ENCODE measurements at regions not wholly inside any gene's neighbourhood (a gene's known extent, or its start where the extent isn't known, plus 50 kb on each side); places are given as distances from the start of the nearest gene placed in this dataset.
"Not testable (repeated sequence)": the region's sequence is repeated elsewhere in the genome, so short reads cannot be mapped to it uniquely, and the experiment has no call there.

DNA sequence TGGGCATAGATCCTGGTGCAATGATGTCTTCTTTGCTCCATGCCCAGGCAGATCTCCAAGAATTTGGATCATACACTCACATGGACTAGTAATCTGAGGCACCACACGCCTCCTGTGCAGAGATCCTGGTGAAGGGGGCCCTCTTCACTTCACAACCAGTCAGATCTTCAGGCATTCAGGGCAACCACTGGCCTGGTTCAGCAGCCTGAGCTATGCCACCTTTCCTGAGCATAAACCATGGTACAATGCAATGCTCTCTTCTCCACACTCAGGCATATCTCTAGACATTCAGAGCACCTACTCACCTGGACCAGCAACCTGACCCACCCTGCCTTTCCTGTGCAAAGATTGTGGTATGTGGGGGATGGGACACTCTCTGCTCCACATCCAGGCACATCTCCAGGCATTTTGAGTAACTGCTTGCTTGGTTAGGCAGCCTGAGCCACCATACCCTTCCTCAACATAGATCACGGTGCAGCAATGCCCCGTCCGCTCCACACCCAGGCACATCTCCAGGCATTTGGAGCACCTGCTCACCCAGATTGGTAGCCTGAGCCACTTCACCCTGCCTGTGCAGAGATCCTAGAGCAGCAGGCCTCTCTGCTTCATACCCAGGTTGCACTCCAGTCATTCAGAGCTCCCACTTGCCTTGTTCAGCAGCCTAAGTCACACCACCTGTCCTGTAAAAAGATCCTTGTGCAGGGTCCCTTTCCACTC lies 532.2 kb upstream of the STEAP1 start:
- no peak for DNase-seq

DNA sequence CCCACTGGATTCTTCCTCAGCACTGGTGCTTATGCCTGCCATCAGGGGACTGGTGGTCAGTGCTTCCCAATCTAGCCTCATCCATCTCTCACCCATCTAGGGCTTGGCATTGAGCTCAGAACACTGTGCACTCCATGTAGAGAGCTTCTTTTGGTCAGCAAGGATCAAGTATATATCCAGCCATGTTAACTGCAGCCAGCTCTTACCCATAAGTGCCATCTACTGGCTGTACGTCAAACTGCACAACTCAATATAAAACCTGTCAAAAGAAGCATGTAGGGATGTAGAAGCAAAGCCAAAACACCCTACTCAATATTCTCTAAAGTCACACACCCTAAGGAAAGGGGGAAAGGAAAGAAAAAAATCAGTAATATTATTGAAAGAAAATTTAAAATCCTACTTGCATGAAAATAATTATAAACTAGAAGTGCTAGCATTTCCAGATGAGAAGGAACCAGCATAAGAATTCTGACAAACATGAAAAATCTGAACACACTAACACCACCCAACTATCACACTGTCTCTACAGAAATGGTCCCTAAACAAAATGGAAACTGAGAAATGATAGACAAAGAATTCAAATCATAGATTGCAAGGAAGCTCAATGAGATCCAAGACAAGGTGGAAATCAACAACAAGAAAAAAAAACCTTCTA lies 531.1 kb upstream of the STEAP1 start:
- no peak for DNase-seq

DNA sequence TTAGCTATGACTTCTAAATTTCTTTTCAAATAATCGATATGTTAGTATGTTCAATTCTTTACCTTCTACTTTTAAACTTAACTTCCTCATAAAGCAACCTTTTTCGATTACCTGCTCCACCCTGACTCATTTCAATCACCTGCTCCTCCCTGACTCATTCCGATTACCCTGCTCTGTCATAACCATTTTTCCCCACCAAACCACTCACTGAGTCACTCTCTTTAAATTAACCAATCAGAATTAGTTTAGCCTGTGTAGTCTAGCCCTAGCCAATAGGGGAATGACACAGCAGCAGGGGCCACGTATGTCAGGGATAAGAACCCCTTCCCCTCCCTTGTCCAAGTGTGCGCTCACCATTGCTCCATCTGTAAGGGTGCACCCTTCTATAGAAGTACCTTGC lies 530.1 kb upstream of the STEAP1 start:
- not testable (repeated sequence) for DNase-seq

GRCh38 chr7:89648509-89648908 lies 505.8 kb upstream of the STEAP1 start:
- no peak for DNase-seq

DNA sequence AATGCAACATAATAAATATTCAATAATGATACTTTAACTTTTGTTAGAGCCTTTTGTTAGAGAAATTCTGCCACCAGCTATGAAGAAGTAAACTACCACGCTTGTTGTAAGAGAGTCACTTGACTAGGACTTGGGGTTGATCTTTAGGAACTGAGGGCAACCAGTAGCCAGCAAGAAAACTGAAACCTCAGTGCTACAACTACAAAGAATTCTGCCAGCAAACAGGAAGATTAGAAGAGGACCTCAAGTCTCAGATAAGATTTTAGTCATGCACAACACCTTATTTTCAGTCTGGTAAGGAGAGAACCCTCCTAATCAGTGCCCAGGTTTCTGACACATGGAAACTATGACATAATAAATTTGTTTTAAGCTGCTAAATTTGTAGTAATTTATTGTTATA lies 498.3 kb upstream of the STEAP1 start:
- no peak for DNase-seq

DNA sequence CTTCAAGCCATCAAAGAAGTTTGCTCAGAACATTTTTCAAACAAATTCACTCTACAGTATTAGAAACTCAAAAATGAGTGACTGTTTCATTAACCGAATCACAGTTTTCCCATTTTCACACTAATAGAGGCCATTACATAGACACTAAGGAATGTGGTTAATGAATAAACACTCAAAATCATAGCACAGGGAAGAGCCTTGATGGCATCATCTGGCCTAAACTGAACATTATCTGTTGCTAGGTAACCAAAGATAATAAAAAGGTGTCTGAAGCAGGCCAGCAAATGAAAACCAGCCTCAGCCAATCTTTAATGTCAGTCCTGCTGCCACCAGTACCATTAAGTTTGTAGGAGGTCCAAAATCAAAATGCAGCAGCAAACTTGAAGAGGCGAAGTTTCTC lies 492.4 kb upstream of the STEAP1 start:
- DNase-seq = no peak

DNA sequence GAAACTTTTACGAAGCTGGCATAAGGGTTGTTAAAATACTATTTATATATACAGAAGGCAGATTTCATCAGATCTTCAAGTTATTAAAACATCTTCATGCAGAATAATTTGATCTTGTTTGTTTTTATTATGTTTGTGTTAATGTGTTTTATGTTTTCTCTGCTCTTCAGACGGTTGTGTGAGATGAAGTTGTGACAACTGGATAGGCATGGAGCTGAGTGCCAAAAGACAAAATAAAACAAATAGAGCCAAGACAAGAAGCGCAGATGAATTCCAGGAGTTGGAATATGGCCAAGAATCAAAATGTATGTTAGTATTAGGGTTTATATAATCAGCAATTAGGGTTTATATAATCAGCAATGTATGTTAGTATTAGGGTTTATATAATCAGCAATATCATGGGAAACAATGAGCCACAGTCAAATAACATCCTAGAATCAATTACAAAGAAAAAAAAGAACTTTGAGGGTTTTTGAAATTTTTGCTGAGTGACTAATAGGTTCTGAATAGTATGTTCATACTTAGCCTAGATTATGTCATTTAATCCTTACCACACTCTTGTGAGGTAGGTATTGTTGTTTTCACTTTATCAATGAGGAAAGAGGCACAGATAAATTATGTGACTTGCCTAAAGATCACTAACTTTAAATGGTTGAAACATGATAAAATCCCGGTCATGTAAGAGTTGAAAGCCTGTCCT lies 488.0 kb upstream of the STEAP1 start:
- no peak for DNase-seq

DNA sequence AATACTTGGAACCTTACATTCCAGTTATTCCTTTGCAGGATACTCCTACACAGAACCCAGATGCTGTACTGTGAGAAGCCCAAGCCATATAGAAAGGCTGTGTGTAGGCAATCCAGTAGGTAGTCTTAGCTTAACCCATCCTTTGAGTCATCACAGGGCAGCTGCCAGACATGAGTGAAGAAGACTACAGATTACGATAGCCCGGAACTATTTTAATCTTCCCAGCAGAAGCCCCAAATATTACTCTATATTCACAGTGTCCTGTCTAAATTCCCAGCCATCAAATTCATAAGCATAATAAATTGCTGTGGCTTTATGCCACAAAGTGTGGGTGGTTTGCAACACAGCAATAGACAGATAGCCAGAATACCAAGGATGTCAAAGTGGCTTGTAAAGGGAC lies 474.1 kb upstream of the STEAP1 start:
- DNase-seq = no peak

DNA sequence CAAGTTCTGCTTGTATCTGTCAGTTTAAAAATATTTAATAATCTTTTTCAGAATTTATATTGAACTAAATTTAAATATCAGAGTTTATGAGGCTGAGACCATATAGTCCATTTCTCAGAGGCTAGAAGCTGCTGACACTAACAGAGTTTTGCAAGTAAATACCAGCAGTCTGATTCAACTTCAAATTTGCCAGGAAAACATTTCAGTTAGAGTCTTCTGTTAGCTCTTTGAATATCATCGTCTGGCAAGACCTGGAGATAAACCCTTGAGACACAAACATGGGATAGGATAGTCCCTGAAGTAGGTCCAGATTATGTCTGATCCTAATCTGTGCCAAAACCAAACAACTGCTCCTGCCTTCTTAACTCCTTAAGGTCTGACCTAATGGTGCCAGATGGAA lies 472.8 kb upstream of the STEAP1 start:
- no peak for DNase-seq

DNA sequence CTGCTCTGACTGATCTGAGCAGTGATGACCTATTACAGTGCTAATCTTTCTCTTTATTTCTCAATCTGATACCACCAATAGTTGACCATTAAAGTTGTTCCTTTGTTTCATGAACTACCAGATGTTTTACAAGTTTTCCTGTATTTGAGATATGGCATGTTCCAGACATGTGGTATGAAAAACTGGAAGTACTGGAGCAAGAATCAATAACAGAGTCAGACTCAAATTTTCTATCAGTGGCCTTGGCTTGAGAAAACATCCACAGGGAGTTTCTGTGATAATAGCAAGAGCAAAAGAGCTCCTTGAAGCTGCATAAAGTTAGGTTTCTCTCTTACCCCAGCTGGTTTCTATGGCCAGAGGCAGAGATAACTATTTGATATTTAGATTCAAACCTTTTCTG lies 469.0 kb upstream of the STEAP1 start:
- DNase-seq = no peak

DNA sequence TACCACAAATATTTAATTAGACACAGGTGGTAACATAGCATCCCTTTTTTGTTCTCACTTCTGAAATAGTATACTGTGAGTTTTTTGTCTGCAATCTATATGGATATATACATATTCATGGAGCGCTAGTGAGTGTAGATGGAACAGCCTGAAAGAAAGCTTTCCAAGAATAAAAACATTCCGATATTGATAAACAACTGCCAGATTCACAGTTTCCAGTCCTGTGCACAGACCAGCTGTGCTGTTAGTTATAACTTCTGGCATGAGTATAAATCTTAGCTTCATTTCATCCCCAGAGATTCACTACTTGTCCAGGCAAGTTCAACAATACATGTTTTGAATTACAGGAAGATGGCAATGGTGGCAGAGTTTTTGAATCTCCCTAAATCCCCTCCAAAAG lies 467.1 kb upstream of the STEAP1 start:
- no peak for DNase-seq

- DNase-seq = no peak
These were observed 459.0 kb upstream of the STEAP1 start for GRCh38 chr7:89695241-89695640.

GRCh38 chr7:89714131-89714530 lies 440.1 kb upstream of the STEAP1 start:
- no peak for DNase-seq

GRCh38 chr7:89718941-89719340 lies 435.3 kb upstream of the STEAP1 start:
- not testable (repeated sequence) for DNase-seq

DNA sequence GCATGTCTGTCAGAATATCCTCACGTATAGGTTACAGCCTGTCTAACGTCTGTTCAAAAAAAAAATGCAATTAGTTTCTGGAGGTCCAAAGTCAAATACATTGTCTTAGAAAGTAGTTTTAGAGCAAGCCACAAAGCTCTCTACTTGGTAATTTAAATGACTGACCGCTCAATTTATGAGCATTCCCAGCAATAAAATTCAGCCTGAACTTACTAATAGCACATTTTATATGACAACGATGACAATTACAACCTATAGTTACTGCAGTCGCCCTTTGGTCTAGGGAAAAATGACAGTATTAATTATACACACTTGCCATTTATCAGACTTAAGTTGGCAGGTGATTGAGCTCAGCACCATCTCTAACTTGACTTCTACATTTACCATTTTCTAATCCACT lies 425.8 kb upstream of the STEAP1 start:
- no peak for DNase-seq

DNA sequence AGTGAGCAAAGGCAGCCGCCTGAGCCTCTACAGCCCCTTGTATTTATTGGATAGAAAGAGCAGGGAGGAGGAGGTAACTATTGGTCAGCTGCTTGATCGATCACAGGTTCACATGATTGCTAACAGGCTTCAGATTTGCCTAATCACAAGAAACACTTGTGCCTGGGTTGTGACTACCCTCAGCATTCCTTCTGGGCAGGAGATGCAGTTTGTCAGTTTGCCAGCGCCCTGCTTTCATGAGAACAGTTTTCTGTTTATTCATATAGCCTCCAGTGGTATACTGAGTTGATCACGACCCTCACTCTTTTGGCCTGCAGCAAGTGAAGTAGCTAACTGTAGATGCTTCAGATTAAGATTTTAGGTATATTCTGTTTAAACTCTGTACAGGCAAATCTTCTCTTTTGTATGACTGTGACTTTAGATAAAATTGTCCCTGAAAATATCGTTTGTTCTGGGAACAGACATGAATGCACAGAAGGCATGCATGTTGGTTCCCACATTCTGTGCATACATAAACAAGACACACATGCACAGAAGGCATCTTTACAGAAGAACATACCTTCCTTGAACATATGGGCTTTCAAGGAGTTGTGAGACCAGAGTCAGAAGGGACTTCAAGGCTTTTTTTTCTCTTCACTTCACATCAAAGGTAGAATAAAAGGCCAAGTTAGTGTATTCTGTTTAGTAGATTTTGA lies 422.4 kb upstream of the STEAP1 start:
- DNase-seq = no peak

GRCh38 chr7:89738549-89738948 lies 415.7 kb upstream of the STEAP1 start:
- no peak for DNase-seq

DNA sequence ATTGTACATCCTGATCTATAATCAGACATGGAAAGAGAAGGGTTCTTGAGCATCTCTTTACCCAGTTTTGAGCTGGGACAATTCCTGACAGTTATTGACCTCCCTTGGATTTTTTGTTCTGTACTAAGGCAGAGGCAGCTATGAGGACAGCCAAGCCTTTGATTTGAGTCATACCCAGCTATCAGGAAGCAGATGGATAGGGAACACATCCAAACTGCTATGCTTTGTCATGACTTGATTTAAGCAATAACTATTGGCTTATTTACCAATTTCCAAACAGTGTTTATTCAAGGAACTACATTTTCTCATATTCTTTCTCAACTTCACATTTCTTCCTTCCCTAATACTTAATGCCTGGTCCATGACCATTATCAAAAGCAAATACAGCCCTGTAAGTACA lies 396.4 kb upstream of the STEAP1 start:
- no peak for DNase-seq

DNA sequence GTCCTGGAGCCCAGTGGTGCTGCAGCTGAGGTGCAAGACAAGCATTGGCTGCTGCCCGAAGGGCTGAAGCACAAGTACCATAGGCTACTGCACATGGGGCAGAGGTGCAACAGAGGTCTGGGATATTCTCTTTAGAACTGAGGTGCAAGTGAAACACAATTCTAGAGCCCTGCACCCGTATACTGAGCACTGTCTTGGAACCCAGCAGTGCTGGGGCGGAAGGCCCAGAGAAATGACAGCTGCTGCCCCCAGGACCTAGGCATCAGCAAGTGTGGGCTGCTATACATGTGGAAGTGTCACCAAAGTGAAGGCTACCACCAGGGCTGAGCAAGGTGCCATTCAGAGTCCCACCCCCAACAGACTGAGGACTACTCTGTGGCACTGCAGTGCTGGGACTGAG lies 393.6 kb upstream of the STEAP1 start:
- DNase-seq = no peak

GRCh38 chr7:89761173-89761572 lies 393.1 kb upstream of the STEAP1 start:
- no peak for DNase-seq

DNA sequence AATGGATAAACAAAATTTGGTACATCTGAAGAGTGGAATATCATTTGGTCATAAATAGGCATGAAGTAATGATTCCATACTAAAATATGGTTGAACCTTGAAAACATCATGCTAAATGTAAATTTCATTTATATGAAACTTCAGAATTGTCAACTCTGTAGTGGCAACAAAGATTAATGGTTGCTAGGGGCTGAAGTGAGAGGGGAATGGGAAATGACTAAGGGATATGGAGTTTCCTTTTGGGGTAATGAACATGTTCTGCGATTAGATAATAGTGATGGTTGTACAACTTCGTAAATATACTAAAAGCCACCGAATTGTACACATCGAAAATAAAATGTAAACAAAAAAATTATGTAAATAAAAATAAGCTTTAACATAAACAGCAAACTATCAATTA lies 384.1 kb upstream of the STEAP1 start:
- no peak for DNase-seq

- DNase-seq = no peak
These were observed 383.1 kb upstream of the STEAP1 start for GRCh38 chr7:89771003-89771636.

GRCh38 chr7:89772276-89772675 lies 382.0 kb upstream of the STEAP1 start:
- no peak for DNase-seq

Measured in central memory CD4-positive, alpha-beta T cell (primary cell).